T-helper 1 cell treated with Interleukin-12 subunit alpha and Interleukin-12 subunit beta and Interleukin-4 antibody, amounts not matched to agents 30 μg/mL and 1 μg/mL, for 36 hours (primary cell): ENCODE measurements at regions not wholly inside any gene's neighbourhood (a gene's known extent, or its start where the extent isn't known, plus 50 kb on each side); places are given as distances from the start of the nearest gene placed in this dataset.
"Not testable (repeated sequence)": the region's sequence is repeated elsewhere in the genome, so short reads cannot be mapped to it uniquely, and the experiment has no call there.

ENCODE experiments used
- H3K27ac Mint-ChIP-seq: one replicate; pipeline ENCODE4 v1.8.0; 2021; ENCODE audit warnings: mild to moderate bottlenecking, mixed read lengths
- H3K27me3 Mint-ChIP-seq: one replicate; pipeline ENCODE4 v1.8.0; 2021; ENCODE audit warnings: low read depth, mixed read lengths
- H3K36me3 Mint-ChIP-seq: one replicate; pipeline ENCODE4 v1.8.0; 2021; ENCODE audit warnings: low read depth, mixed read lengths
- H3K4me1 Mint-ChIP-seq: one replicate; pipeline ENCODE4 v1.8.0; 2021; ENCODE audit warnings: low read depth, mixed read lengths
- H3K4me3 Mint-ChIP-seq: one replicate; pipeline ENCODE4 v1.8.0; 2021; ENCODE audit warnings: mild to moderate bottlenecking, moderate library complexity, mixed read lengths
- H3K9me3 Mint-ChIP-seq: one replicate; pipeline ENCODE4 v1.8.0; 2021; ENCODE audit warnings: mixed read lengths

DNA sequence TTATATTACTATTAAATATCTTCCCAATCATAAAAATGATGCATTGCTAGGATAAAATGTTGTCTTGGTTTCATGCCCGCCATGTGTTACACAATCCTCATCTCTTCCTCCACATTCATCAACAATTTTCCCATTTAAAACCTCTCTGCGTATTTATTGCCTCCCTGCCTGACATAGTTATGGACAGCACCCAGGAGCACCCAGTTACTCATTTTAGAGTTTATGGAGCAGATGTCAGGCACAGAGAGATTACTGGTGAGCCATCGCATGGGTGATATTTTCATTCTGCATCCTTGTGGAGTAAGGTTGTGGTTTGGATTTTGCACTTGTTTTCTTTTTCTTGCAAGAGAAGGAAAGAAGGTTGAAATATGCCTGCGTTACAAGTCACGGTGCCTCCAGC lies 116.7 kb upstream of the NPAS2 start:
- Mint-ChIP-seq H3K27ac (no peak overlapping the region), H3K36me3 (no peaks in the 10 kb centered on the region), H3K4me1 (no peaks in the 10 kb centered on the region), H3K9me3 (peaks cover 9% of the 10 kb centered on the region), H3K27me3 (no peaks in the 10 kb centered on the region), H3K4me3 (no peak overlapping the region)

DNA sequence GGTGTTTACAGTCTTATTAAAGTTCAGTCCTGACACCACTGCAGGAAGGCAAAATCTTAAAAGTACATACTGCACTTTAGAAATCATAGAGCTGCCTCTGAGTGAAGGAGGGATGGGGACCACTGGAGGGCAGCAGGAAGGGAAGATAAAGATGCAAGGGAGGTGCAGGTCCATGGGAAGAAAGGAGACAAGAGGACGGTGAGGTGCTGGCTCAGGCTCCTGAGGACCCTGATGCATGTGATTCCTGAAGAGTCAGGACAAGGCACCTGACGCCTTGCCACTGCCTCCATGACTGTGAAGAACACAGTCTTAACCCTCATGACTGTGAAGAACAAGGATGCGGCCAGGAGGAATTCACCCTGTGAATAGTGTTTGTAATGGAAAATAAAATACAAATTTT lies 116.2 kb upstream of the NPAS2 start:
- Mint-ChIP-seq H3K36me3 (no peaks in the 10 kb centered on the region), H3K9me3 (peaks cover 6% of the 10 kb centered on the region), H3K4me3 (no peak overlapping the region), H3K4me1 (no peaks in the 10 kb centered on the region), H3K27ac (no peak overlapping the region), H3K27me3 (no peaks in the 10 kb centered on the region)

DNA sequence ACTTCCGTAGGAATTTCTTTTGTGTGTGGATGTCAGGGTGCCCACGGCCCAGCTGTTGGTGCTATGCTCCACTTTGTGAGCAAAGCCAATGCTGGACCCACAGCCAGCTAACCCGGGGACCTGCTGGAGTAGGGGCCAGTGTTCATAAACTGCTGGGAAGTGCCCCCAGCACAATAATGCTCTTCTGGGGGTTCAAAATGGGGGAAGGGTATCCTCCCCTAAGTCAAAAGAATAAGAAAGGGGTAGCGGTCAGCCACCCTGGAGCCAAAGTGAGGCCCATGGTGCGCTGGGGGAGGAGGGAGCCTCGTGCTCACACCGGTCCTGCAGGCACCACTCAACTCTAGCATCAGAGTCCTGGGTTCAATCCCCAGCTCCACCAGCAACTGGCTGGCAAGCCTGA lies 115.8 kb upstream of the NPAS2 start:
- peaks cover 6% of the 10 kb centered on the region for H3K9me3 Mint-ChIP-seq
- H3K36me3 Mint-ChIP-seq: no peaks in the 10 kb centered on the region
- no peak overlapping the region for H3K4me3 Mint-ChIP-seq
- H3K27ac Mint-ChIP-seq: no peak overlapping the region
- H3K27me3 Mint-ChIP-seq: no peaks in the 10 kb centered on the region
- H3K4me1 Mint-ChIP-seq: no peaks in the 10 kb centered on the region

DNA sequence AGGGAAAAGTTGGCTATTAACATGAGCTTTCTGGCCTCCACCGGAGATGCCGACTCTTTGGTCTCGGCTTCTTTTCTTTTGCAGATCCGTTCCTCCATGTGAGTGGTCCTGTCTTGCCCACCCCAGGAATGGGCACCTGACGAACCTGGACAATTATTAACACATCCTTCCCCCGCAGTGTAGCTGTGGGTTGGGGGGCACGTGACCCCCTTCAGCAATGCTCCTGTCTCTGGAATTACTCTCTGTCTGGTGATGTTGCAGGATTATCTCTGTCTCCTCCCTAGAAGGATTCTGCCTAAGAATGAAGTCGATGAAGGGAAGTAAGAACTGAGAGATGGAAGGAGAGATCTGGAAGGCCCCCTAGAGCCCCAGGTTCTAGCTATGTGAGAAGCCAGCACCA lies 115.2 kb upstream of the NPAS2 start:
- Mint-ChIP-seq H3K36me3 (no peaks in the 10 kb centered on the region), H3K4me1 (no peaks in the 10 kb centered on the region), H3K9me3 (peaks cover 6% of the 10 kb centered on the region), H3K4me3 (no peak overlapping the region), H3K27ac (no peak overlapping the region), H3K27me3 (no peaks in the 10 kb centered on the region)

DNA sequence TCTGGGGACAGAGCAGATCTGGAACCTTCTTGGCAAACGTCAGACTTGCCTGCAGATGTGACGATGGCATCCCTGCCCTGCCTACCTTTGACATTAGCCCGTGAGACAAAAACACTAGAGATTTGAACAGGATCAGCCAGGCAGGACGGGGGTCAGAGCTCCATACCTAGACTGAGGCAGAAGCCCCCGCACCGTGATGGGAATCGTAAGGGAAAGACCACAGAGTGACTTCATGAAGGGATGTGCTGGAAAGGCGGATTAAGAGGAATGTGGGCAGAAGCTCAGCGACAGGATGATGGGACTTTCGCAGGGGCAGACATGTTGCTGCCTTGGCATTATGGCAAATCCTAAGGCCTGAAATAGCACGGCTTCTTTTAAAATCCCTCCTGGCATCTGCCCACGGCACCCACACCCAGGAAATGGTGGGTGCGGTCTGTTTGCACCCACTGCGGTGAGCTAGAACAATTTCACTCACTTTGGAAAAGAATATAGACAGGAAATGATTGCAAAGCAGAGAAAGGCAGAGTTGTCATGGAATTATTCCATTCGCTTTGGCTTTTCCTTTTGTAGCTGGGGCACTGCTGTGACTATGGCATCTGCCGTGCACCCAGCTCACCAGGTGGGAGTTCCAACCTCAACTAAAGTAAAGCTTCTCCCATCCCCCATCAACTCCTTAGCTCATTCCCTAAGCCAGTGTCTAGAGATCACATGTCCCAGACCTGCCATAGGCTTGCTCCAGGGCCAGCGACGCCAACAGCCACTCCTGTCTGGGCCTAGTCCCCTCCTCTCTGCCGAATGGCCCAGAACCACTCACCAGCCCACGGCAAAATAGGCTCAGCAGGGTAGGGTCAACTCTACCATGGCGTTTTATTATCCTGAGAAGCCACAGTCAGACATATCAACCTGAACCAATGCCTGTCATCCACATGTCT lies 112.7 kb upstream of the NPAS2 start:
- Mint-ChIP-seq H3K27me3 (no peaks in the 10 kb centered on the region), H3K27ac (no peak overlapping the region), H3K4me3 (no peak overlapping the region), H3K36me3 (no peaks in the 10 kb centered on the region), H3K4me1 (no peaks in the 10 kb centered on the region), H3K9me3 (no peaks in the 10 kb centered on the region)

DNA sequence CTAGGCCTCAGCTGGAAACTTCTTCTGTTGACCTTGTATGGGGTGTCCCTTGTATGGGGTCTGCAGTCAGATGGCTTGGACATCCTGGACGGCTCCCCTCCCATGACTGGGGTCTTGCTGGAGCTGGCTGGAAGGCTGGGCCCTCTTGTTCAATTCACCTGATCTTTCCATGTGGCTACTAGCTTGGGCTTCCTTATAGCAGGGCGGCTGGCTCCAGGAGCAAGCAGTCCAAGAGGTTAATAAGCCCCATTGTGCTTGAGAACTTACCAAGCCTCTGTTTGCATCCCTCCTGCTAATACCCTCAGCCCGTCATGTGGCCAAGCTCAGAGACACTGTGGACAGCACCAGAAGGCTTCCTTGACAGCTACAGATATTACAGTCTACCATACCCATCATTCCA lies 111.6 kb upstream of the NPAS2 start:
- H3K4me3 Mint-ChIP-seq: no peak overlapping the region
- no peaks in the 10 kb centered on the region for H3K4me1 Mint-ChIP-seq
- no peaks in the 10 kb centered on the region for H3K27me3 Mint-ChIP-seq
- no peaks in the 10 kb centered on the region for H3K9me3 Mint-ChIP-seq
- H3K36me3 Mint-ChIP-seq: no peaks in the 10 kb centered on the region
- H3K27ac Mint-ChIP-seq: no peak overlapping the region

DNA sequence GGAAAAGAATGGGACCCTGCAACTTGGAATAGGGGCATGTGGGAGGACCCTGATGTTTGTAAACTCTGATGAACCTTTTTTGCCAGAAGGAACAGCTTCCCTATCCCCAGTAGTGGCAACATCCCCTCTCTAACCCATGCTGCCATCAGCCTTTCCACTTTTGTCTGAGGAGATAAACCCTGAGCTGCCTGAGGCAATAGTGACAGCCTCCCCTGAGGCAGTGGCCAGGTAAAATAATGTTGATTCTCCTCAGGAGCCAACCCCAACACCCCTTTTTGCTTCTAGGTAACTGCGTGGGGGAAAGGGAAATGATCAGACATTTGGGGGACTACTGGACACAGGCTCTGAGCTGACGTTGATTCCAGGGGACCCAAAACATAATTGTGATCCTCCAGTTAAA lies 106.8 kb upstream of the NPAS2 start:
- Mint-ChIP-seq H3K27me3 (no peaks in the 10 kb centered on the region), H3K4me3 (no peak overlapping the region), H3K27ac (no peak overlapping the region), H3K9me3 (no peaks in the 10 kb centered on the region), H3K4me1 (no peaks in the 10 kb centered on the region), H3K36me3 (no peaks in the 10 kb centered on the region)

DNA sequence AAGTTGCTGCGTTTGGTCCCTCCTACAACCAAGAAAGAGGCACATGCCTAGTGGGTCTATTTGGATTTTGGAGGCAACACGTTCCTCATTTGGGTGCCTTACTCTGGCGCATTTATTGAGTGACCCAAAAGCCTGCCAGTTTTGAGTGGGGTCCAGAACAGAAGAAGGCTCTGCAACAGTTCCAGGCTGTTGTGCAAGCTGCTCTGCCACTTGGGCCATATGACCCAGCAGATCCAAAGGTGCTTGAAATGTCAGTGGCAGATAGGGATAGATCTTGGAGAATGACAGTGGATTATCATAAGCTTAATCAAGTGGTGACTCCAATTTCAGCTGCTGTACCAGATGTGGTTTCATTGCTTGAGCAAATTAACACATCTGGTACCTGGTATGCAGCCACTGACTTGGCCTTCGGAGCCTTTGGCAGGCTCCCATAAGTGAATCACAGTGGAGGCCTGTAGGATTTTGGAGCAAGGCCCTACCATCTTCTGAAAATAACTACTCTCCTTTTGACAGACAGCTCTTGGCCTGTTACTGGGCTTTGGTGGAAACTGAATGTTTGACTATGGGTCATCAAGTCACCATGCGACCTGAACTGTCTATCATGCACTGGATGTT lies 105.4 kb upstream of the NPAS2 start:
- not testable (repeated sequence) for H3K36me3 Mint-ChIP-seq, H3K27ac Mint-ChIP-seq, H3K9me3 Mint-ChIP-seq, H3K4me3 Mint-ChIP-seq, H3K4me1 Mint-ChIP-seq, H3K27me3 Mint-ChIP-seq

DNA sequence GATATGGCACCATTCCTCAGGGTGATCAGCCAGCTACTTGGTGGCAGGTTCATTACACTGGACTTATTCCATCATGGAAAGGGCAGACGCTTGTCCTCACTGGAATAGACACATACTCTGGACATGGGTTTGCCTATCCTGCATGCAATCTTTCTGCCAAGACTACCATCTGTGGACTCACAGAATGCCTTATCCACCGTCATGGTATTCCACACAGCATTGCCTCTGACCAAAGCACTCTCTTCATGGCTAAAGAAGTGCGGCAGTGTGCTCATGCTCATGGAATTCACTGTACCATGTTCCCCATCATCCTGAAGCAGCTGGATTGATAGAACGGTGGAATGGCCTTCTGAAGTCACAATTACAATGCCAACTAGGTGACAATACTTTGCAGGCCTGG lies 104.1 kb upstream of the NPAS2 start:
- not testable (repeated sequence) for H3K27me3 Mint-ChIP-seq, H3K27ac Mint-ChIP-seq, H3K36me3 Mint-ChIP-seq, H3K4me1 Mint-ChIP-seq, H3K4me3 Mint-ChIP-seq, H3K9me3 Mint-ChIP-seq

DNA sequence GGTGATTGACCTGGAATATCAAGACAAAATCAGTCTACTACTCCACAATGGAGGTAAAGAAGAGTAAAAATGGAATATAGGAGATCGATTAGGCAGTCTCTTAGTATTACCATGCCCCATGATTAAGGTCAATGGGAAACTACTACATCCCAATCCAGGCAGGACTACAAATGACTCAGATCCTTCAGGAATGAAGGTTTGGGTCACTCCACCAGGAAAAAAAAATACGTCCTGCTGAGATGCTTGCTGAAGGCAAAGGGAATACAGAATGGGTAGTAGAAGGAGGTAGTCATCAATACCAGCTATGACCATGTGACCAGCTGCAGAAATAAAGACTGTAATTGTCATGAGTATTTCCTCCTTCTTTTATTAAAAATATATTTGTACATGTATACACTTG lies 103.4 kb upstream of the NPAS2 start:
- H3K9me3 Mint-ChIP-seq: no peaks in the 10 kb centered on the region
- no peaks in the 10 kb centered on the region for H3K36me3 Mint-ChIP-seq
- no peaks in the 10 kb centered on the region for H3K27me3 Mint-ChIP-seq
- no peaks in the 10 kb centered on the region for H3K4me1 Mint-ChIP-seq
- no peak overlapping the region for H3K4me3 Mint-ChIP-seq
- H3K27ac Mint-ChIP-seq: no peak overlapping the region

DNA sequence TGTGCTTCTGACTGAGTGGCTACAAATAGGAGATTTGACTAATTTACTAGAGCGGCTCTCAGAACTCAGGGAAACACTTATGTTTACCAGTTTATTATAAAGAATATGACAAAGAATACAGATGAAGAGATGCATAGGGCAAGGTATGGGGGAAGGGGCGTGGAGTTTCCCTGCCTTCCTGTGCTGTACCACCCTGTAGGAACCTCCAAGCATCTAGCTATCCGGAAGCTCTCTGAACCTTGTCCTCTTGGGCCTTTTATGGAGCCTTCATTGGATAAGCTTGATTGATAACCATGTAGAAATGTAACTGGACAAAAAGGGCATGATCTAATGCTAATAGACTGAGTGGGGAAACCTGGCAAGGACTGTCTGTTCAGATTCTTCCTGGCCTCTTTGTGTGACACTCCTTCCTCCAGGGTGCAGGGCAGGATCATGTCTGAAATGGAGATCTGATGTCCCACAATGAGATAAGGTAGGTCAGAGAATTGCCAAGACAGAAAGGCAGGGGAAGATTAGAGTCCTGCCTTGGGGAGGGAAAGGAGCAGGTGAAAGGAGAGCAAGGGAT lies 101.8 kb upstream of the NPAS2 start:
- Mint-ChIP-seq H3K4me1 (no peaks in the 10 kb centered on the region), H3K36me3 (no peaks in the 10 kb centered on the region), H3K27ac (no peak overlapping the region), H3K9me3 (no peaks in the 10 kb centered on the region), H3K4me3 (no peak overlapping the region), H3K27me3 (no peaks in the 10 kb centered on the region)

DNA sequence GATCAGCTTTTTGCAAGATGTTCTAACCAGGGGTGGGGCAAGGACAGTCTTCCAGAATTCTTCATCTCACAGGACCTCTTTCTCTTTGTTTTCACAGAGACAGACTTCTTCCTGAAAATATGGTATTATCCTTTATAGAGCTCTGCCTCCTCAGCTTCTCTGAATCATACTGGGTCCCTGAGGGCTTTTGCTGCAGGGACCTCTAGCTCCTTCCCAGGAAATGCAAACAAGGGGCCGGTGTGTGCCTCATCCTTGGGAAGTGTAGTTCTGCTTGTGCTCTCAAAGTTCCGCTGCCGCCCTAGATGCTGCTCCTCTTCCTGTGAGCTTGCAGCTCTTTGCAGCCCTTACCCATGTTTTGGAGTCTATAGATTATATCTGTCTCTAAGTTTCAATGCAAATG lies 99.5 kb upstream of the NPAS2 start:
- H3K27me3 Mint-ChIP-seq: no peaks in the 10 kb centered on the region

DNA sequence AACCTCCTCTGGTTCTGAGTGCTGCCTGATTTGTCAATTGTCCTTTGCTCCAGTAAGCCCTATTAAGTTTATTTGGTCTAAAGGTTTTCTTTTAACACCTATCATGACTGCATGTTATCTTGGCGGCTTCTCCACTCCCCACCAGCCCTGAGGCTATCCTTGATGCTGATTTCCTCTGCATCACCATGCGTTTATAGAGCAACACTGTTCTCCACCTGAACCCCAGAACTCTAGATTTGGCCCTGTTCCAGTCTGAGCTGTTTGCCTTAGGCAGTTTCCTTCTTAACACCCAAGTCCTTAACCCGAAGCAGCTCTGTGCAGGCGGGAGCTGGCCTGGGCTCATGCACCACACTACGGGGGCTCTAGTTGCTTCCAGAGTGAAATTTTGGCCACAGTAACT lies 98.2 kb upstream of the NPAS2 start:
- Mint-ChIP-seq H3K9me3 (no peaks in the 10 kb centered on the region), H3K4me1 (no peaks in the 10 kb centered on the region), H3K27me3 (no peaks in the 10 kb centered on the region), H3K27ac (no peak overlapping the region), H3K36me3 (no peaks in the 10 kb centered on the region), H3K4me3 (no peak overlapping the region)

More for the DNA sequence above, 99.5 kb upstream of the NPAS2 start:
- no peaks in the 10 kb centered on the region for H3K4me1 Mint-ChIP-seq
- H3K9me3 Mint-ChIP-seq: no peaks in the 10 kb centered on the region
- no peak overlapping the region for H3K27ac Mint-ChIP-seq
- H3K36me3 Mint-ChIP-seq: no peaks in the 10 kb centered on the region
- H3K4me3 Mint-ChIP-seq: no peak overlapping the region

DNA sequence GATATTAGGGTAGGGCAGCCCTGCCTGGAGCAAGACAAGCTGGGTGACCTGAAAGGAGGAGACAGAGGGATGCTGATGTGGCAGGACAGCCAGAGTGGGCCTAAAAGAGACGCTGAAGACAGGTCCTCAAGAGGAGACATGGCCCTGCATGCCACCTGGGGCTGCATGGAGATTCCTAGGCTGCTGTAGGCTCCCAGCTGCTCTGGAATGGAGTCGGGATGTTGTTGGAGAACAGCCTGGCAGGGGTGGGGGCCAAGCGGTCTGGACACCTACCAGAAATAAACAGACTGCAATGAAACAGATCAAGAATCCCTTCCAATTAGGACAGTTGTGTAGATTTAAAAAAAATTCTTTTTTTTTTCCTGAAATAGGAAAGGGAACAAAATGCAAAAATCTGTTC lies 97.8 kb upstream of the NPAS2 start:
- H3K36me3 Mint-ChIP-seq: no peaks in the 10 kb centered on the region
- no peaks in the 10 kb centered on the region for H3K9me3 Mint-ChIP-seq
- no peaks in the 10 kb centered on the region for H3K27me3 Mint-ChIP-seq
- H3K4me1 Mint-ChIP-seq: no peaks in the 10 kb centered on the region
- no peak overlapping the region for H3K4me3 Mint-ChIP-seq
- no peak overlapping the region for H3K27ac Mint-ChIP-seq

DNA sequence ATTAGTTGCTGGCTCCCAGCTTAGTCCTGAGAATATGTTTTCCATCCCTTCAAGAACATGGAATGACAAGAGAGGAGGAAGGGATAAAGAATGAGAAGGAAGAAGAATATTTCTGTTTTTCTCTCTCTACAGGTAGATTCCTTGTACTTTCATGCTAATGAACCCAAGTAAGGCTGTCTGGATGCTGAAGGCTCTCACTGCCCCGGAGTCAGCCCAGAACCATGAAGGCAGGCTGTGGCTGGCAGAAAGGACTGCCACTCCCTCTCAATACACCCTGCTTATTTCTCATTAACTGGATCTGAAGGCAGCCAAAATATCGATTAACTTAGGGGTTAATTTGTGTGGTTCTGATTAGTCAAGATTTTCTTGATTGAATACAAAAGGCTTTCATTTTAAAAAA lies 93.1 kb upstream of the NPAS2 start:
- H3K36me3 Mint-ChIP-seq: no peaks in the 10 kb centered on the region
- no peak overlapping the region for H3K27ac Mint-ChIP-seq
- H3K27me3 Mint-ChIP-seq: peaks cover 5% of the 10 kb centered on the region
- H3K4me3 Mint-ChIP-seq: no peak overlapping the region
- H3K4me1 Mint-ChIP-seq: no peaks in the 10 kb centered on the region
- H3K9me3 Mint-ChIP-seq: no peaks in the 10 kb centered on the region
